ENCODE measurements at regions not wholly inside any gene's neighbourhood (a gene's known extent, or its start where the extent isn't known, plus 50 kb on each side); places are given as distances from the start of the nearest gene placed in this dataset.

DNA sequence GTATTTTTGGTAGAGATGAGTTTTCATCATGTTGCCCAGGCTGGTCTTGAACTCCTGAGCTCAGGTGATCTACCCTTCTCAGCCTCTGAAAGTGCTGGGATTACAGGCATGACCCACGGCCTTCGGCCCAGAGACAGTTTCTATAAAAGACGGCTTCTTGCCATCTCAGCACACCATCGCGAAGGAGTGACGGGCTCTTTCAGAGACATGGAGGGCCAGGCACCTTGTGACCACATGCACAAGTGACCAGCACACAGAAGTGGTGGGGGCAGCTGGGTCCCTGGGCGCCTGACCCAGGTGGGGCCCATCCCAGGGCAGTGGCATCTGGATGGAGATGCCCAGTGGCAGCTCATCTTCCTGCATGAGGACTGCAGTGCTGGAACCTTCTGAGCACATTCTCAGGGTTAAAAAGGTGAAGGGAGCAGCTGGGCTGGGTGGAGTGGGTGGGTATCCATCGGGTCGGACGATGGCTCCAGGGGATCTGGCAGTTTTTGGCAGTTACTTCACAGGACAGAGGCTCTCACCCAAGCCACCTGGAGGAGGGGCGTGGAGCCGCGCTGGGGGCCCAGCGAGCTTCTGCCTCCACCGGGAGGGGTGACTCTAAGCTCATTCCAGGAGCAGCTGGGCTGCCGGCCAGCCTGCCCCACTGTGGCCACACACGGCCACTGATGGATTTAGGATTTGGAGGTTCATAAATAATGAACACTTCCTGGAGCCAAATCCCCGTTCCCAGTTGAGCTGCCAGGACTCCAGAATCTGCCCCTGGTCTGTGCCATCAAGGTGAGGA lies 373.0 kb downstream of the CTTN start (continued):
- no peak for TF ChIP-seq EP300 (IDR thresholded peaks at IDR 0.05; ENCODE audit: borderline replicate concordance in 1 of 2, low read depth in 1 of 2, low read length in 1 of 2)
- no peak for TF ChIP-seq TCF12 (IDR thresholded peaks at IDR 0.05)
- TF ChIP-seq MXI1 (IDR thresholded peaks at IDR 0.05; ENCODE audit: low read depth, low read length), result no peak
- no peak for TF ChIP-seq ELF1 (IDR thresholded peaks at IDR 0.05)
- TF ChIP-seq RCOR1 (IDR thresholded peaks at IDR 0.05; ENCODE audit: low read length), result no peak
- no peak for TF ChIP-seq RXRA (IDR thresholded peaks at IDR 0.05; ENCODE audit: borderline replicate concordance, low read depth)

- no peak overlapping the region for H3K4me3 ChIP-seq (ENCODE audit: low read depth in 2 of 2, low read length in 1 of 2)
- no peak overlapping the region for H3K9ac ChIP-seq
- no peaks in the 10 kb centered on the region for H4K20me1 ChIP-seq (ENCODE audit: insufficient read depth)
- H3K27ac ChIP-seq (ENCODE audit: low read depth in 2 of 2, low read length in 1 of 2), result no peak overlapping the region
- ChIA-PET CTCF (interaction anchor here (1.3 kb wide), 1 partner anchor 42 kb away, joined by 3 read pairs; no protein-coding TSS in a partner anchor), POLR2A (interaction anchor here (0.6 kb wide), 1 partner anchor 301 kb away, joined by 3 read pairs; no protein-coding TSS in a partner anchor)
- no peaks in the 10 kb centered on the region for H3K79me2 ChIP-seq (ENCODE audit: insufficient read depth)
- H2AFZ ChIP-seq (ENCODE audit: low read depth), result no peak overlapping the region
- H3K9me3 ChIP-seq, result no peaks in the 10 kb centered on the region
- H3K36me3 ChIP-seq (replicated peaks in 1 of 2; ENCODE audit: control insufficient read depth in 1 of 2, insufficient read depth in 2 of 2, low read length in 1 of 2), result no peaks in the 10 kb centered on the region
- H3K27me3 ChIP-seq (ENCODE audit: insufficient read depth), result no peaks in the 10 kb centered on the region
- no peak for TF ChIP-seq TAF1 (IDR thresholded peaks at IDR 0.05; ENCODE audit: borderline replicate concordance, low read depth, low read length)
- TF ChIP-seq REST (IDR thresholded peaks at IDR 0.05; ENCODE audit: low read depth, low read length), result no peak
- TF ChIP-seq ZBTB33 (IDR thresholded peaks at IDR 0.05; ENCODE audit: borderline replicate concordance, low read depth), result no peak
- no peak for TF ChIP-seq RAD21 (IDR thresholded peaks at IDR 0.05; ENCODE audit: low read length)
- no peak for TF ChIP-seq POLR2AphosphoS5 (IDR thresholded peaks at IDR 0.05; ENCODE audit: low read depth, low read length)
- no peak for TF ChIP-seq MXI1 (IDR thresholded peaks at IDR 0.05; ENCODE audit: low read depth, low read length)
- TF ChIP-seq MEF2A (IDR thresholded peaks at IDR 0.05; ENCODE audit: borderline replicate concordance, low read depth), result no peak
- no peak for TF ChIP-seq FOSL2 (IDR thresholded peaks at IDR 0.05; ENCODE audit: borderline replicate concordance, low read depth)
- no peak for TF ChIP-seq RFX5 (IDR thresholded peaks at IDR 0.05; ENCODE audit: low read length)
- TF ChIP-seq JUND (IDR thresholded peaks at IDR 0.05), result no peak
- no peak for TF ChIP-seq NFIC (IDR thresholded peaks at IDR 0.05; ENCODE audit: borderline replicate concordance)
- 57% methylated on average over 7 of the region's 8 CpGs for WGBS (ENCODE audit: low lambda C conversion rate)
- no peaks in the 10 kb centered on the region for H3K9me2 ChIP-seq
- no peak for DNase-seq
- no peaks in the 10 kb centered on the region for H3F3A ChIP-seq (replicated peaks; ENCODE audit: insufficient read depth)
- H3K4me1 ChIP-seq (ENCODE audit: control insufficient read depth in 1 of 2, insufficient read depth in 2 of 2, low read depth in 1 of 2, low read length in 1 of 2), result no peaks in the 10 kb centered on the region
- H3K4me2 ChIP-seq, result no peak overlapping the region
Measured at GRCh38 chr11:70772950-70773349, 374.6 kb downstream of the CTTN start.

Data from SK-N-SH (cell line).